HS-5 (cell line): ENCODE measurements at regions not wholly inside any gene's neighbourhood (a gene's known extent, or its start where the extent isn't known, plus 50 kb on each side); places are given as distances from the start of the nearest gene placed in this dataset.
"Not testable (repeated sequence)": the region's sequence is repeated elsewhere in the genome, so short reads cannot be mapped to it uniquely, and the experiment has no call there.

Source experiments
- DNase-seq: peaks from one replicate; pipeline ENCODE4 v3.0.0-alpha.2; 2012; ENCODE audit warnings: low read depth

DNA sequence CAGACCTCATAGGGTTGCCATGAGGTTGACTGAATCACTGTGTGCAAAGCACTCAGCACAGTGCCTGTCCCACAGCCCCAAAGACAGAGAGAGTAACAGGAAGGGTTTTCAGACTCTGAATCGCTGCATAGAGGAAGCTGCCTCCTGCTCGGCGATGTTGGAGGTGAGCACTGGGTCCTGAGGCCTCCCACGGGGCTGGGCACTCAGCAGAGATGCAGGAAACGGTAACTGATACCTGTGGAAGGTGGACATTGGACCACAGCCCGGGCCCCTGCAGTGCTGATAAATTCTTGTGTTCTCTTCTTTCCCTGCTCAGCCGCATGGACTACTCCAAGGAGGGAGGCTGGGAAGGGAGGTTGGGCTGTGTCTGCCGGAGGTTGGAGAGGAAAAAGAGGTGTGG is 389.7 kb downstream of the PTPRU start:
- DNase-seq: no peak

GRCh38 chr1:29625084-29625420 is 388.7 kb downstream of the PTPRU start:
- no peak for DNase-seq

GRCh38 chr1:29624320-29625083 is 388.2 kb downstream of the PTPRU start:
- no peak for DNase-seq

DNA sequence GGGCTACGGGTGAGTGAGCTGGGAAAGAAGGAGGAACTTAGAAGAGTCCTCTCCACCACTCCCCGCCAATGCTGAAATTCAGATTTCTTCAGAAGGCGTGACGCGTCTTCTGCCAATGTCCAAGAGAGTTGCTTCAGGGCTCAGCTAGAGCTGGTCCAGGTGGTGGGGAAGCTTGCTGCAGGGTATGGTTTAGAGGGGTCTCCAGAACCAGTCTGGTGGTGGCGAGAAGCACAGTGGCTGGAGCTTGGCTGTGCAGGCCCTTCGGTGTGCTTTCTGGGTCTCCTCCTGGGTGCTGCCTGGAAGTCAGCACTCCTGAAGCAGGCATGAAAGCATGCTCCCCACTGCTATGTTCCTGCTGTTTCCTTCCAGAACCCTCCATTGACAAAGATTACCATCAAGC is 387.2 kb downstream of the PTPRU start:
- DNase-seq: no peak

DNA sequence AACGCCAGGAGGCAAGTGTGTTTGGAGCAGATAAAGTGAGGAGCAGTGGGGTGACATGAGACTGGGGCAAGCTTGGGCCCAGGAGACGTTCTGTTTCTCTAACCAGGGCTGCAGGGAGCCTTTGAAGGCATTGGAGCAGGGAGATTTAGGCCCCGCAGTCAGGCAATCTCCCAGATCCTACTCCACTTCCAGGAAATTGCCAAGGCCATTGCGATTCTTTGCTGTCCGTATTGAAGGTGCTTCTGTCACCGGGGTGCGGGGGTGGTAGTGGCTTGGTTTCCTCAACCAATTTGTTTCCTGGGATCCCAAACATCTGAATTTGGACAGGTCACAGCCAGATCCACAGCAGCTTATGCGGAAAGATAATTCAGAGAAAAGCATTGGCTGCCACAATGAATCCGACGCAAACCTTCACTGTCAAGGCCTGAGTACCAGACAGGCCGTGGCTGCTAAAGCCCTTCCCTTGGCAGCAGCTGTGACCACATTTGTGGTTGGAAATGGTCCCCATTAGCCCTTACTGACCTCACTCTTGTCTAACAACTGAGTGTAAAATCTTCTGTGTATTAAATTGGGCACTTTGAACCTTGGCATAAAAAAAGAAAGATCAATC is 385.6 kb downstream of the PTPRU start:
- DNase-seq: no peak

DNA sequence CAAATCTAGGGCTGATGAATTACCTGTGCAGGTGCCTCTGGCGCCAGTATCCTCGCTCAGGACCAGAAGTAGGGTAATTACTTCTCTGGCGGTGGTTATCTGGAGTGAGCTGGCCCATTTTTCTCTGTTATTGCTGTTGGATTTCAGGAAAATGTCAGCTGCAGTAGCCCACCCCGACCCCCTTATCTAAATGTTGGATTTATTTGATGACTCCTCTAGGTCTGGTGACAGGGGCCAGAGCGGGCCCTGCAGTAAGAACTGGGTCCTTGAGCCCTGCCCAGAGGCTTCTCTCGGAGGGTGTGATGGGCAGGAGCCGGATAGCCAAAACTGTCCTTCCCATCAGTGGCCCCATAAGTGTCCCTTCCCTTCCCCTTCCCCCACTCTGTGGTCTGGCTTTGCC is 384.3 kb downstream of the PTPRU start:
- DNase-seq: no peak

DNA sequence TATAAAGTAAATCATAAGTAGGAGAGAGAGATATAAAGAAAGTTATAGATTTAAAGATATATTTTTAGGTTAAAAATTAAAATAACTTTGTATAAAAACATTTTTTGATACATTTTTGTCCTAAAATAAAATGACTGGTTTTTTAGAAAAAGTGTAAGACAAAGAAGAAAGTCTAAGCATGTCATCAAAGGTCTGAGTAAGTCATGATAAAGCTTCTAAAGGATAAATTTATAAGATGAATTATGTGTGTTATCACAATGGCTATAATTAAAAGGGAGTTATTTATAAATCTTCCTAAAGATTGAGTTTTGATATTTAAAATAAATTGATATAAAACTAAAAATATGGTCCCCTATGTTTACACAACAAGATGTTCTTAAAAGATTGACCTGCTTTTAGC is 370.9 kb downstream of the PTPRU start:
- no peak for DNase-seq

DNA sequence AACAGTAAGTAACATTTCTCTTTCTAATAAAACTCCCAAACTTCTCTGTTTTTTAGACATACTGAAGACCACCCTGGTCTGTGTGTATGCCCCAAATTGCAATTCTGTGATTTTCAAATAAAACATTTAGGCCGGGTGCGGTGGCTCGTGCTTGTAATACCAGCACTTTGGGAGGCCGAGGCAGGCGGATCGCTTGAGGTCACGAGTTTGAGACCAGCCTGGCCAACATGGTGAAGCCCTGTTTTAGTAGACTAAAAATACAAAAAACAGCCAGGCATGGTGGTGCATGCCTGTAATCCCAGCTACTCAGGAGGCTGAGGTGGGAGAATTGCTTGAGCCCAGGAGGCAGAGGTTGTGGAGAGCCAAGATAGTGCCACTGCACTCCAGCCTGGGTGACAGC is 368.5 kb downstream of the PTPRU start:
- DNase-seq: not testable (repeated sequence)

DNA sequence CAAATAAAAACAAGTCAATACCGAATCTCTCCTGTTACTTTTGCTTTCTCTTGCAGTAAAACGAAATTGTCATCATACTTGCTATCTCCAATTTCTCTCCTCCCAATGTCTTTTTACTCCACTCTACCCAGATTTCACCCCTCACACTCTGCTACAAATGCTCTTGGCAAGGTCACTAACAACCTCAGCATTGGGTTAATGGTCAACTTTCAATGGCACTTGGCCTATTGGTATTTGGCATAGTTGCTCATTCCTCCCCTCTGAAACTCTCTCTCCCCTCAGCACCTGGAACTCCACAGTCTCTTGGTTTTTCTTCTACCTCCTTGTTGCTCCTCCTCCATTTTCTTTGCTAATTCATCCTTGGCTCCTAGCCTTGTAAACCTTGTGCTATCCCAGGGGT is 367.3 kb downstream of the PTPRU start:
- no peak for DNase-seq

GRCh38 chr1:29602203-29602602 is 365.9 kb downstream of the PTPRU start:
- no peak for DNase-seq

DNA sequence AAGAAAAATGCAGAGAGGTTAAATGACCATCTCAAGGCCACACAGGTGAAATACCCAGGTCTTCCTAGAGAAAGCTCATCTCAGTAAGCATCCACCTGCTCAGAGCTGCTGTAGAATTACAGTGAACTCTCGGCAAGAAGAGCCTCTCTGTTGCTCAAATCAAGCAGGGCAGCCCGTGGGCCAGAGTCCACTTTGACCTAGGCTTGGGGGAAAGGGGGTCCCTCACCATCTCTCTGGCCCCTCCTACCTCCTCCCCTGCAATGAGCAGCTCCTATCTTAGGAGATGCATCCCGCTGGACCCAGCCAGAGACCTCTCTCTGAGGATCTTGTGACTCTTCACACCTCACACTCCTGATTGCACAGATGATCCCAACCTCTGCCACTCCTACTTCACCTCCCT is 364.7 kb downstream of the PTPRU start:
- no peak for DNase-seq

DNA sequence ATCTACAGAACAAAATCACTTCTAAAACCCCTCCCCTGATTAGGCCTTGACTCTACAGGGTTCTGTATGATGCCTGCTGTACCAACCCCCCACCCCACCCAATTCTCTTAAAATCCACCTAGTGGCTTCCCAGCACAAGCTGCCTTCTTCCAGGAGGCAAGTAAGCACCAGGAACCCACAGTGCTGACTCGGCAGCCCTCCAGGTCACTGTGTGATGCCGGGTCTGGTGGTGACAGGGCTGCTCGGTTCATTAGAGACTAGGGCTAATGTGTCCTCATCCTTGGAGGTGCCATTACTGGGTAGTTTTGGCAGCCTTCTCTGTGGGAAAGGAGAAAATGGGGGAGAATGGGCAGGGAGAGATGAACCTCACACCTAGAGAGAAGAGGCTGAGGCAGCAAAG is 363.5 kb downstream of the PTPRU start:
- DNase-seq: no peak

- DNase-seq: no peak
Measured at GRCh38 chr1:29599071-29599470, 362.7 kb downstream of the PTPRU start.

DNA sequence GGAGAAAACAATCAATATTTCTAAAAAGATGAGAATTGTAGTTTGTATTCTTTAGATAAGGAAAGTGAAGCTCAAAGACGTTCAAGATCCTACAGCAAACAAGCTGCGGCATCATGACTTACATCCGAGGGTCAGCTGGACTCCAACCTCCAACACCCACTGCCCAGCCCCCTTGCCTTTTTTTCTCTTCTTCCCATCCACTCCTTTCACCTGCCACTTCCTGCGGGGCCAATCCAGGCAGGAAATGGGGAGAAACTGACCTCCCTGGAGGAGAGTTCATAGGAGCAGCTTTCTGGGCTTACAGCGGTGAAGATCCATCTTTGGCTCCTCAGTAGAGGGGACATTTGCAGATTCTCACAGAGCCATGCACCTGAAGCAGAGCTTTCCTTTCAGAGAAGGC is 361.5 kb downstream of the PTPRU start:
- no peak for DNase-seq

DNA sequence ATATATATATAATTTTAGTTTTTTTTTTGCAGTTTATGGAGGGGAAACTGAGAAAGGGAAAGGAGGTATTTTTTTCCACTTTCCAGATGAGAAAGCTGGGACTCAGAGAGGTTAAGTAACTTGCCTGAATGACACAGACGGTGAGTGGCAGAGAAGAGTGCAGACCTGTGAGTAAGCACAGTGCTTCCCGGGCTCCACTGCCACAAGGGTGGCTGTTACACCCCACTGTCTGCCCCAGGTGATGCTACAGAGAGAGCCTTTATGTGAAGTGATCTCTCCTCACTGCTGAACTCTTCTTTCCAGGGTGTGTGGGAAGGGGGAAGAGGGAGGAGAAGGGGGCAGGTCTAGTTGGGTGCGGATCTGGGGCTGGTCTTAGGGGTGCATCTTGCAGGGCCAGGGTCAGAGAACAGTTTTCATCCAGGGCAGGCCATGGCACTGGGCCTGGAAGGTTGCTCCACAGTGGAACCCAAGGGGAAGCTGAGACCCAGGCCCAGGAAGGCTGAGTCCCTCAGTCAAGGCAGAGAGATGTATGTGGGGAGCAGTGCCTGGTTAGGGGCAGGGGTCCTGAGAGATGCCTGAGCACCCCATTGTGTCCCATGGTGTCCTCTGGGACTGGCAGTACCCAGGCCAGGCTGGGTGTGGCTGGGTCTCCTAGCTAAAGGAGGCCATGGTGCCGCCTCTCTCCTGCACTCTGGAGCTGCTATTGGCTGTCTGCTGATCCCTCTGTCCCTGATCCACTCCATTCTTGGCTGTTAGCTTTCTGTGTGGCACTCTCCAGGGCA is 357.5 kb downstream of the PTPRU start:
- no peak for DNase-seq

DNA sequence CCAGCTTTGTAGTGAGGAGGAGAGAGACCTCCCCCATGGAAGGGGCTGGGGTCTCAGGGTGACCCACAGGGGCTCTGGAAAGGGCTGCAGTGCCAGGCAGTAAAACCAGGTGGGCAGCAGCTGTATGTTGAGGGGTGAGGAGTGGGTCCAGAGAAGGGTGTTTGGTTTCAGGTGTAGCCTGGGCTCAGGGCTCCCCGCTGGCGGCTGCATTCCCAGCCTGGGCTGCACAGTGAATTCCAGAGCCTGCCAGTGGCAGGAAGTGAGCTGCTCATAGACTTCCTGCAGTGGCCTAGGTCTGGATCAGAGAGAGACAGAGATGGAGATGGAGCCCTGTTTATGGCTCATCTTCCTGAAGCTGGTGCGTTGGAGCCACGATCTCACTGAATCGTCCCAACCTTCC is 356.4 kb downstream of the PTPRU start:
- DNase-seq: no peak

DNA sequence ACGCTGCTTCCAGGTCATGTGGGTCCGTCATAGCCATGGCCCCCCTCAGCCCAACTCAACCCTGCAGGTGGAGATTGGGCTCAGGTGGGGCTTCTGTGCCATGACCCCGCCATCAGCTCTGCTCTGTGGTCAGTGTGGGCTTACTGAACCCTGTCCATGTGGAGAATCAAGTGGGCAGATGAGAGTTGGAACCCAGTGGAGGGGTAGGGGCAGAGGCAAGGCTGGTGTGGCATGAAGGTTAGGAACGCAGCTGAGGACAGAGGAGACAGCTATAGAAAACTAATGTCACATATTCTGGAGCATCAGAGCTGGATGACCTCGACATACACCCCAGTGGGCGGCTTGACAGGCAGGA is 355.9 kb downstream of the PTPRU start:
- no peak for DNase-seq

DNA sequence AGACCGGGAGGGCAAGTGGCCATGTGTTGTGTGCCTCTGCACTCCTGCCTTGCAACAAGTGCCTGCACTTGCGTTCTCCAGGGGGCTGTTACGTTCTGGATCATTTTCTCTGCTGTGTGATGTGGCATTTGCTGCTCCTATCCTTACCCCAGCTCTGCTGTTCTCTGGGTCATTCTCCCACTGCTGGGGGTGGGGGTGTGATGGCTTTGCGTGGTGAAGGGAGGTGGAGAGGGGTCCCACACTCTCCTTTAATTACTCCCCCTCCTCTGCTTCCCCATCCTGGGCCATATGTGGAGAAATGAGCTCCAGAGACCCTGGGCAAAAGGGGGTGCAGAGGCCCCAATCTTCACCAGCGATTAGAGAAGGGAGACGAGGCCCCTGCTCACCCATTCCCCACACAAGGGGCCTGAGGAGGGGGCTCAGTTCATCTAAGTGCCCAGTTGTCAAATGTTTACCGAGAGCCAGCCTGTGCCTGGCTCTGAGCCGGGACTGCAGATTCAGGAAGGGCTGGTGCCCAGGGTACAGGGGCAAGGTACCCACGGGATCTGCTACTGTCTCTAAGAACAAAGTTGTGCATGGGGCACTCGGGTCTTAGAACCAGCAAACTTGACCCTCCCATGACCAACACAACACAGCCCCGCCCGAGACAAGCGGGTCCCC is 355.4 kb downstream of the PTPRU start:
- DNase-seq: no peak

GRCh38 chr1:29590583-29591565 is 354.6 kb downstream of the PTPRU start:
- no peak for DNase-seq

DNA sequence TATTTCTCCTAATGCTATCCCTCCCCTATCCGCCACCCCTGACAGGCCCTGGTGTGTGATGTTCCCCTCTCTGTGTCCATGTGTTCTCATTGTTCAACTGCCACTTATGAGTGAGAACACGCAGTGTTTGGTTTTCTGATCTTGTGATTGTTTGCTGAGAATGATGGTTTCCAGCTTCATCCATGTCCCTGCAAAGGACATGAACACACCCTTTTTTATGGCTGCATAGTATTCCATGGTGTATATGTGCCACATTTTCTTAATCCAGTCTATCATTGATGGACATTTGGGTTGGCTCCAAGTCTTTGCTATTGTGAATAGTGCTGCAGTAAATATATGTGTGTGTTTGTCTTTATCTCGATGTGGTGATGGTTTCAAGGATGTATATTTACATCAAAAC is 353.4 kb downstream of the PTPRU start:
- DNase-seq: not testable (repeated sequence)

GRCh38 chr1:29586991-29587745 is 350.8 kb downstream of the PTPRU start:
- no peak for DNase-seq
